Neural cell (in vitro differentiated cells): ENCODE measurements at regions not wholly inside any gene's neighbourhood (a gene's known extent, or its start where the extent isn't known, plus 50 kb on each side); places are given as distances from the start of the nearest gene placed in this dataset.

ENCODE experiments used
- EP300 ChIP-seq: fragments of 450-650 bp; conservative IDR thresholded peaks from 2 replicates; pipeline ENCODE4 v1.6.1; 2014; ENCODE audit warnings: antibody characterized with exemption, mild to moderate bottlenecking, moderate library complexity; ENCODE audit not compliant: poor library complexity, severe bottlenecking
- MXI1 ChIP-seq: fragments of 450-650 bp; conservative IDR thresholded peaks from 2 replicates; pipeline ENCODE4 v1.6.1; 2014; ENCODE audit warnings: antibody characterized with exemption, mild to moderate bottlenecking; ENCODE audit not compliant: poor library complexity, severe bottlenecking
- POLR2AphosphoS5 ChIP-seq: IDR thresholded peaks from 2 replicates; pipeline ENCODE4 v1.6.1; 2012
- RAD21 ChIP-seq: fragments of 450-650 bp; conservative IDR thresholded peaks from 2 replicates; pipeline ENCODE4 v1.6.1; 2014; ENCODE audit warnings: antibody characterized with exemption, mild to moderate bottlenecking, moderate library complexity
- REST ChIP-seq: IDR thresholded peaks from 2 replicates; pipeline ENCODE4 v1.6.1; 2012; ENCODE audit warnings: borderline replicate concordance
- SMC3 ChIP-seq: fragments of 450-650 bp; conservative IDR thresholded peaks from 2 replicates; pipeline ENCODE4 v1.6.1; 2014; ENCODE audit warnings: antibody characterized with exemption, mild to moderate bottlenecking, moderate library complexity; ENCODE audit not compliant: poor library complexity
- TF ChIP-seq, protein P1 (sequence below): fragments of 450-650 bp; IDR thresholded peaks from 2 replicates; pipeline ENCODE4 v1.5.1; 2014; ENCODE audit warnings: antibody characterized with exemption, mild to moderate bottlenecking, moderate library complexity; ENCODE audit not compliant: poor library complexity, severe bottlenecking

GRCh38 chr2:144984038-144984437 lies 464.1 kb upstream of the ZEB2 start:
- TF ChIP-seq RAD21 = no peak
- TF ChIP-seq EP300 = no peak
- TF ChIP-seq, protein P1, sequence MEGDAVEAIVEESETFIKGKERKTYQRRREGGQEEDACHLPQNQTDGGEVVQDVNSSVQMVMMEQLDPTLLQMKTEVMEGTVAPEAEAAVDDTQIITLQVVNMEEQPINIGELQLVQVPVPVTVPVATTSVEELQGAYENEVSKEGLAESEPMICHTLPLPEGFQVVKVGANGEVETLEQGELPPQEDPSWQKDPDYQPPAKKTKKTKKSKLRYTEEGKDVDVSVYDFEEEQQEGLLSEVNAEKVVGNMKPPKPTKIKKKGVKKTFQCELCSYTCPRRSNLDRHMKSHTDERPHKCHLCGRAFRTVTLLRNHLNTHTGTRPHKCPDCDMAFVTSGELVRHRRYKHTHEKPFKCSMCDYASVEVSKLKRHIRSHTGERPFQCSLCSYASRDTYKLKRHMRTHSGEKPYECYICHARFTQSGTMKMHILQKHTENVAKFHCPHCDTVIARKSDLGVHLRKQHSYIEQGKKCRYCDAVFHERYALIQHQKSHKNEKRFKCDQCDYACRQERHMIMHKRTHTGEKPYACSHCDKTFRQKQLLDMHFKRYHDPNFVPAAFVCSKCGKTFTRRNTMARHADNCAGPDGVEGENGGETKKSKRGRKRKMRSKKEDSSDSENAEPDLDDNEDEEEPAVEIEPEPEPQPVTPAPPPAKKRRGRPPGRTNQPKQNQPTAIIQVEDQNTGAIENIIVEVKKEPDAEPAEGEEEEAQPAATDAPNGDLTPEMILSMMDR = no peak
- no peak for TF ChIP-seq MXI1
- TF ChIP-seq SMC3 = no peak
- no peak for TF ChIP-seq POLR2AphosphoS5
- TF ChIP-seq REST = no peak
